ENCODE measurements at regions not wholly inside any gene's neighbourhood (a gene's known extent, or its start where the extent isn't known, plus 50 kb on each side); places are given as distances from the start of the nearest gene placed in this dataset.

- DNase-seq (ENCODE audit: low spot score) = no peak
- H3K27ac ChIP-seq = no peak overlapping the region
Measured at GRCh38 chr5:92472981-92473566, 1090.0 kb upstream of the ARRDC3 start.

GRCh38 chr5:92471861-92472260 is 1088.7 kb upstream of the ARRDC3 start:
- H3K4me3 ChIP-seq = no peak overlapping the region
- DNase-seq (ENCODE audit: low spot score) = no peak
- TF ChIP-seq CTCF (IDR thresholded peaks at IDR 0.05) = no peak
- H3K27ac ChIP-seq = no peak overlapping the region

More at GRCh38 chr5:92472981-92473566, 1090.0 kb upstream of the ARRDC3 start:
- no peak for TF ChIP-seq CTCF (IDR thresholded peaks at IDR 0.05)
- no peak overlapping the region for H3K4me3 ChIP-seq

GRCh38 chr5:92470770-92471169 is 1087.7 kb upstream of the ARRDC3 start:
- TF ChIP-seq CTCF (IDR thresholded peaks at IDR 0.05) = no peak

GRCh38 chr5:92468295-92468694 is 1085.2 kb upstream of the ARRDC3 start:
- no peak for DNase-seq (ENCODE audit: low spot score)
- TF ChIP-seq CTCF (IDR thresholded peaks at IDR 0.05) = no peak
- no peak overlapping the region for H3K27ac ChIP-seq
- no peak overlapping the region for H3K4me3 ChIP-seq

More at GRCh38 chr5:92470770-92471169, 1087.7 kb upstream of the ARRDC3 start:
- no peak overlapping the region for H3K4me3 ChIP-seq
- no peak for DNase-seq (ENCODE audit: low spot score)
- no peak overlapping the region for H3K27ac ChIP-seq

GRCh38 chr5:92467695-92468094 is 1084.6 kb upstream of the ARRDC3 start:
- H3K4me3 ChIP-seq = no peak overlapping the region
- no peak for TF ChIP-seq CTCF (IDR thresholded peaks at IDR 0.05)
- H3K27ac ChIP-seq = no peak overlapping the region
- no peak for DNase-seq (ENCODE audit: low spot score)

- no peak overlapping the region for H3K4me3 ChIP-seq
- DNase-seq (ENCODE audit: low spot score) = no peak
- no peak for TF ChIP-seq CTCF (IDR thresholded peaks at IDR 0.05)
- H3K27ac ChIP-seq = no peak overlapping the region
Measured at GRCh38 chr5:92460505-92460904, 1077.4 kb upstream of the ARRDC3 start.

GRCh38 chr5:92459654-92460053 is 1076.5 kb upstream of the ARRDC3 start:
- no peak overlapping the region for H3K27ac ChIP-seq
- DNase-seq (ENCODE audit: low spot score) = no peak
- TF ChIP-seq CTCF (IDR thresholded peaks at IDR 0.05) = no peak
- no peak overlapping the region for H3K4me3 ChIP-seq
